ENCODE measurements at regions not wholly inside any gene's neighbourhood (a gene's known extent, or its start where the extent isn't known, plus 50 kb on each side); places are given as distances from the start of the nearest gene placed in this dataset.

- 97% methylated on average over 1 of the region's 1 CpG for WGBS
- no peaks in the 10 kb centered on the region for H3K36me3 ChIP-seq
- no peak for DNase-seq (ENCODE audit: extremely low spot score)
- TF ChIP-seq EP300 (IDR thresholded peaks at IDR 0.05) (no peak), POLR2AphosphoS5 (IDR thresholded peaks at IDR 0.05) (no peak), POLR2A (IDR thresholded peaks at IDR 0.05; ENCODE audit: low read depth) (no peak)
- TF ChIP-seq, protein P1, sequence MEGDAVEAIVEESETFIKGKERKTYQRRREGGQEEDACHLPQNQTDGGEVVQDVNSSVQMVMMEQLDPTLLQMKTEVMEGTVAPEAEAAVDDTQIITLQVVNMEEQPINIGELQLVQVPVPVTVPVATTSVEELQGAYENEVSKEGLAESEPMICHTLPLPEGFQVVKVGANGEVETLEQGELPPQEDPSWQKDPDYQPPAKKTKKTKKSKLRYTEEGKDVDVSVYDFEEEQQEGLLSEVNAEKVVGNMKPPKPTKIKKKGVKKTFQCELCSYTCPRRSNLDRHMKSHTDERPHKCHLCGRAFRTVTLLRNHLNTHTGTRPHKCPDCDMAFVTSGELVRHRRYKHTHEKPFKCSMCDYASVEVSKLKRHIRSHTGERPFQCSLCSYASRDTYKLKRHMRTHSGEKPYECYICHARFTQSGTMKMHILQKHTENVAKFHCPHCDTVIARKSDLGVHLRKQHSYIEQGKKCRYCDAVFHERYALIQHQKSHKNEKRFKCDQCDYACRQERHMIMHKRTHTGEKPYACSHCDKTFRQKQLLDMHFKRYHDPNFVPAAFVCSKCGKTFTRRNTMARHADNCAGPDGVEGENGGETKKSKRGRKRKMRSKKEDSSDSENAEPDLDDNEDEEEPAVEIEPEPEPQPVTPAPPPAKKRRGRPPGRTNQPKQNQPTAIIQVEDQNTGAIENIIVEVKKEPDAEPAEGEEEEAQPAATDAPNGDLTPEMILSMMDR (IDR thresholded peaks at IDR 0.05) = no peak
- no peak overlapping the region for H3K27ac ChIP-seq (replicated peaks in 1 of 4)
- intact Hi-C loops (cut with DNase I) = no loop called here
- no peaks in the 10 kb centered on the region for H3K4me1 ChIP-seq
- peaks cover 0 to 23% (median 3%) of the 10 kb centered on the region in 4 donors for H3K9me3 ChIP-seq
- H3K4me3 ChIP-seq = no peak overlapping the region
- H3K27me3 ChIP-seq = no peaks in the 10 kb centered on the region
Measured at GRCh38 chr4:83703752-83704151, 167.8 kb downstream of the GPAT3 start.

- Histone ChIP-seq H3K27ac (replicated peaks in 1 of 4) (no peak overlapping the region), H3K27me3 (no peaks in the 10 kb centered on the region), H3K4me3 (no peak overlapping the region), H3K9me3 (peaks cover 0 to 23% (median 3%) of the 10 kb centered on the region in 4 donors), H3K36me3 (no peaks in the 10 kb centered on the region), H3K4me1 (no peaks in the 10 kb centered on the region)
- TF ChIP-seq POLR2AphosphoS5 (IDR thresholded peaks at IDR 0.05) (no peak), EP300 (IDR thresholded peaks at IDR 0.05) (no peak), POLR2A (IDR thresholded peaks at IDR 0.05; ENCODE audit: low read depth) (no peak)
- TF ChIP-seq, protein P1 (IDR thresholded peaks at IDR 0.05) = no peak
- intact Hi-C loops (cut with DNase I) = no loop called here
- no peak for DNase-seq (ENCODE audit: extremely low spot score)
- WGBS = 93% methylated on average over 1 of the region's 1 CpG
Measured at GRCh38 chr4:83701041-83701440, 165.1 kb downstream of the GPAT3 start.

DNA sequence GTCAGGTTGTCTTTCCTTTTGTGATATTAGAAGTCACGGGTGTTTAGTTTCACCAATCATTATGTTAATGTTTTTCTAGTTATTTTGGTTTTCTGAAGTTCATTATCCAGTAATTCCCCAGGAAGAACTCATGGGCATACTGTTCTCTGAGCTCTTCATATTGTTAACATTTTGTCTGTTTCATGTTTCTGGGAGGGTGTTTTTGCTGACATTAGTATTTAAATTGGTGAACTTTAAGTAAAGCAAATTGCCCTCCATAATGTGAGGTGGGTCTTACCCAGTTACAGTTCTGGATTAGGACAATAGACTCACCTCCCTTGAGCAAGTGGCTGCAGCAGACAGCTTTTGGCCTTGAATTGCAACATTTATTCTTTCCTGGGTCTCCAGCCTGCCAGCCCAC, 163.4 kb downstream of the GPAT3 start:
- WGBS = 92% methylated on average over 1 of the region's 1 CpG
- no peak overlapping the region for H3K4me3 ChIP-seq
- no peaks in the 10 kb centered on the region for H3K36me3 ChIP-seq
- DNase-seq (ENCODE audit: extremely low spot score) = no peak
- TF ChIP-seq EP300 (IDR thresholded peaks at IDR 0.05) = no peak
- TF ChIP-seq POLR2AphosphoS5 (IDR thresholded peaks at IDR 0.05) = no peak
- TF ChIP-seq, protein P1 (IDR thresholded peaks at IDR 0.05) = no peak
- TF ChIP-seq POLR2A (IDR thresholded peaks at IDR 0.05; ENCODE audit: low read depth) = no peak
- H3K27me3 ChIP-seq = no peaks in the 10 kb centered on the region
- peaks cover 0 to 23% (median 3%) of the 10 kb centered on the region in 4 donors for H3K9me3 ChIP-seq
- H3K27ac ChIP-seq (replicated peaks in 1 of 4) = no peak overlapping the region
- intact Hi-C loops (cut with DNase I) = no loop called here
- no peaks in the 10 kb centered on the region for H3K4me1 ChIP-seq

DNA sequence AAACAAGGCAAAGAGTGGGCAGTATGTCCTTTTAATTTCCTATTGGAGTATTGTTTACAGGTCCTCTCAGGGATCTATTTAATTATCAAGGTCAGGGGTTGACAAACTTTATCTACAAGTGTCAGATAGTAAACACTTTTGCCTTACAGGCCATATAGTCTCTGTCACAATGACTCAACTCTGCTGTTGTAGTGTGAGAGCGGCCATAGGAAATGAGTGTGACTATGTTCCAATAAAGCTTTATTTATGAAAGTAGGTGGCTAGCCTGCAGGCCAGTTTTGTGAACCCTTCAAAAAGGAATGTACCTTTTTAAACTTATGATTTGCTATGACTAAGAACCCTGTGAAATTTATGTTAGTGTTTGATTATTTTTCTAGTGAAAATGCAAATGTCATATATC, 156.1 kb downstream of the GPAT3 start:
- no peaks in the 10 kb centered on the region for H3K4me1 ChIP-seq
- intact Hi-C loops (cut with DNase I) = no loop called here
- 86% methylated on average over 1 of the region's 1 CpG for WGBS
- H3K4me3 ChIP-seq = no peak overlapping the region
- no peak for DNase-seq (ENCODE audit: extremely low spot score)
- TF ChIP-seq EP300 (IDR thresholded peaks at IDR 0.05) (no peak), POLR2AphosphoS5 (IDR thresholded peaks at IDR 0.05) (no peak), POLR2A (IDR thresholded peaks at IDR 0.05; ENCODE audit: low read depth) (no peak)
- TF ChIP-seq, protein P1 (IDR thresholded peaks at IDR 0.05) = no peak
- H3K27ac ChIP-seq (replicated peaks in 1 of 4) = no peak overlapping the region
- H3K27me3 ChIP-seq = no peaks in the 10 kb centered on the region
- no peaks in the 10 kb centered on the region for H3K9me3 ChIP-seq
- no peaks in the 10 kb centered on the region for H3K36me3 ChIP-seq

DNA sequence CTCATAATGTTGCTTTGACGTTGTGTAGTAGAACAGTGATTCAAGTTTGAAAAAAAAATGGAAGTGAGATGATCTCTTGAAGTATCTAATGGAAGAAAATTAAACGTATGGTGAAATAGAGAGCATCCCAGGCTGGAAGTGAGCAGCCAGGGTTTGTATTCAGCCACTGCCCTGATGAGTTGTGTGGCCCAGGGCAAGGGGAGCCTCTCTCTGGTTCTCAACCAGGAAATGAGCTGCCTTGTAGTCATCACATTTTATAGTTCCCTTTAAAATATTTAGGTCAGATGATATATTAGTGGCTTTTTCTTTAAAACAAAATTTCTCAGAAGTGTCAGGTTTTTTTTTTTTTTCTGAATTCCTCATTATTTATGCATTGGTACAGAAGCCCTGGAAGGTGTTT, 150.3 kb downstream of the GPAT3 start:
- H3K4me1 ChIP-seq = no peaks in the 10 kb centered on the region
- TF ChIP-seq, protein P1 (IDR thresholded peaks at IDR 0.05) = no peak
- TF ChIP-seq EP300 (IDR thresholded peaks at IDR 0.05) (no peak), POLR2A (IDR thresholded peaks at IDR 0.05; ENCODE audit: low read depth) (no peak), POLR2AphosphoS5 (IDR thresholded peaks at IDR 0.05) (no peak)
- H3K9me3 ChIP-seq = no peaks in the 10 kb centered on the region
- 85% methylated on average over 2 of the region's 2 CpGs for WGBS
- no peak for DNase-seq (ENCODE audit: extremely low spot score)
- H3K4me3 ChIP-seq = no peak overlapping the region
- H3K27ac ChIP-seq (replicated peaks in 1 of 4) = no peak overlapping the region
- intact Hi-C loops (cut with DNase I) = no loop called here
- H3K27me3 ChIP-seq = no peaks in the 10 kb centered on the region
- H3K36me3 ChIP-seq = no peaks in the 10 kb centered on the region
